HG03457 (cell line): ENCODE measurements at regions not wholly inside any gene's neighbourhood (a gene's known extent, or its start where the extent isn't known, plus 50 kb on each side); places are given as distances from the start of the nearest gene placed in this dataset.

Experiments
- ATAC-seq: cut with Tn5 transposase; IDR thresholded peaks from one replicate; pipeline ENCODE4 v1.9.1; 2021; ENCODE audit warnings: moderate number of reproducible peaks; ENCODE audit not compliant: unreplicated experiment

DNA sequence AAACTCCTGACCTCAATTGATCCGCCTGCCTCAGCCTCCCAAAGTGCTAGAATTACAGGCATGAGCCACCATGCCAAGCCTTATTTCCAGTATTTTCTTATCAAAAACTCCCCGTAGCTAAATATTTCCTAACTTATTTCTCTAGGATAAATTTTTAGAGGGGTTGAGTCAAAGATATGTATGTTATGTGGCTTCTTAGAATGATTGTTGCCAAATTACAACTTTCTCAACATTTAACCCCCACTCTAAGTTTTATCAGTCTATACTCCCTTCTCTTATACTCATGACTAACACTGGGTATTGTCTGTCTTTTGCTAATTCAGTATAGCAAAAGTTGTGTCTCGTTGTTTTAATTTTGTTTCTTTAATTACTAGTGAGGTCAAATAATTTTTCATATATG is 187.7 kb upstream of the LNX1 start:
- no peak for ATAC-seq

DNA sequence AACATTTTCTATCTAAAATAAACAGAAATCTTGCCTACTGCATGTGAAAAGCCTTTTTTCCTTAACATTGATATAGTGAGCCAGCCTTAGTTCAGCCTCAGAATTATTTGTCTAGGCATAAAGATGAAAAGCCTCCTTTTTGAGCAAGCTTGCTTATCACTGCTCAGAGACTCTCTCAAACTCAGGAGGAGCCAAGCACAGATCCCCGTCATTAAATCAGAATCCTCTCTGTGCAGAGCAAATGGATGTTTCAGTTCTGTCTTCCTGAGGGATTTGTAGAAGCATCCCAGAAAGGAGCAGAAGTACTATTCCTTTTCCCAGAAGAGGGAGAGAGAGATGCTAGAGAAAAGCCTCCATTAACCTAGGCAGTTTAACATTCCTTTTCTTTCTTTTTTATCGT is 186.9 kb upstream of the LNX1 start:
- ATAC-seq: no peak

DNA sequence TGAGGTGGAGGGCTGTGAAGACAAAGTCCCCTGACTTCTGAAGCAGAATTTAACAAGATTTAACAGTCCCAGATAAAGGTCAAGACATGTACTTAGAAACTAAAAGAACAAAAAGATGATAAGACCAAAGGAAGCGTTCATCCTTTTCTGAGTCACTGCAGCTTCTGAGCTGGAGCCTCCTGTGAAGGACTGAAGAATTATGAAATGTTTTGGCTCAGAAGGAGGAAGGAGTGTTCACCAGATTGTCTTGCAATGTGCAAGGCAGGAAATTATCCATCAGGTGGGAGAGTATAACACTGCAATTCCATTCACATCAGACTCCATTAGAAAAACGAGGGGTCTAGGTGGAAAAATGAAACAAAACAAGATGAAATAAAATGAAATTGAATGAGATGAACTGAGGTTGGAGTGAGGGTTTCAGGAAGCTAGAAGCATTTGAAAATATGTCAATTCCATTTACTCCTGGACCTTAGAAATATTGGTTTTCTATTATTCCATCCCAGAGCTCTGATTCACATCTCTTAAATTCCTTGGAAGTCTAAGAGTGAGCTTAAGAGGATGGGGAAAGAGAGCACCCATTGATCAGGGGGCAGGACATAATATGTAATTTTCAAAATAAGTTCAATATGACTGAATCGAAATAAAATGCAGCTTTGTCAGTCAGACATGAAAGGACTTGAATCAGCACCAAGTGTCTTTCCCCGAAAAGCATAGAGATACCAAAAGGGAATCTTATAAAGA is 186.1 kb upstream of the LNX1 start:
- ATAC-seq: no peak

DNA sequence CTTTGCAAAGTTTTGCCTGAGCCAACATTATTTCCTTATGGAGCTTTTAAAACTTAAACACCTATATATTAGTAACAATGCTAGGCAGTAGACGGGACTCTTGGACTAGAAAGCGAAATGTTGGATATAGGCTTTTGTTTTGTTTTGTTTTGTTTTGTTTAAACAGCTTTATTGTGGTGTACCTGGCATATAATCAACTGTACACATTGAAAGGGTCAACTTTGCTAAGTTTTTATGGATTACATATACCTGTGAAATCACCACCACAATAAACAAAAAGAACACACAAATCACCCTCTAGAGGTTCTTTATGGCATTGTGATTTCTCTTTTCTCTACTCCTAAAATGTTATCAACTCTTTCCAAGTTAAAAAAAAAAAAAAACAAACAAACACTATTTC is 184.9 kb upstream of the LNX1 start:
- no peak for ATAC-seq

DNA sequence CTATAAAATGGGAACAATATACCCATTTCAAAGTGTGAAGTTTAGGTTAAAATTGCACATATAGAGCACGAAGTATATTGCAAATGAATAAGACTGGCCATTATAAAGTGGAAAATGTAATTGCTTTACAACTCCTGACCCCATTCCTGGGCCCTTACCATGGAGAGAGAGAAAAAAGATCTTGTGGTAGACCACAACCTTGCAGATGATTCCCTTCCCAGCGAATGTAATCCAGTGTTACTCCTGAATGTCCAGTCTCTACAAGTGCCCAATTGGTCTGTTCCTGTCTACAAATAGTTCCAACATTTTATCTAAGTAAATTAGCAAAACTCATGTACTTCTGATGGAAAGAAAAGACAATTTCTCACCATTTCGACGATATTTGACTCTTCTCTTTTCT is 184.1 kb upstream of the LNX1 start:
- no peak for ATAC-seq

DNA sequence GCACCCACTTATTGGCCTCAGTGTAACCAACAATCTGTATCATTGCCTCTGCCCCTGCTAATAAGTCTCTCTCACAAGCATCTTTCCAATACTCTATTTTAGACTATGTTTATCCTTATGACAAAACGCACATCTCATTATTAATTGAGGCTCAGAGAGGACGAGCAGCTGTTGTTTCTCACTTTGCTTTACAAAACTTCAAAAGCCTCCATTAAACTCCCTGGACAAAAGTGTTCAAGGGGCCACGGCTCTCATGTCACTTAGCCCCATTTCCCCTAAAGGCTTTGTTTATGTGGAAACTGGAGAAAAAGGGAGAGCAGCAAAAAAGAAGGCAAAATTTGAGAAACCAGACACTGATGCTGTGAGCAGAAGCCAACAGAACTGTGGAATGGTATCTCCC is 180.0 kb upstream of the LNX1 start:
- ATAC-seq: no peak

DNA sequence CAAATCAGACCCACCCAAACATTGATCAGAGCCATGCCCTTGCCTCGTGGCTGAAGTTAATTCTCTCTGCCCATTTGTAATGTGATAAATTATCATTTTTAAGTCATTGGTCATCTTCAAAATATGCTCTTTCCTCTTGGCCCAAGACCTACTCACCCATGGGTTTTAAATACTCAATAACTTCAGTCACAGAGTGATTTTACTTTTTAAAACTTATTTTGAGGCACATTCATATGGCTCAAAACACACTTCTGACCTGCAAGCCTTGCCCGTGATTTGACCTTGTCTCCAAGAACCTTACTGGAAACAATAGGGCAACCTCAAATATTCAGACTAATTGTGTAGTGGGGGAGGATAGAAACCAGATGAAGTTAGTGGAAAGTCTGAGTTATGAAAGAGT is 176.2 kb upstream of the LNX1 start:
- ATAC-seq: no peak

DNA sequence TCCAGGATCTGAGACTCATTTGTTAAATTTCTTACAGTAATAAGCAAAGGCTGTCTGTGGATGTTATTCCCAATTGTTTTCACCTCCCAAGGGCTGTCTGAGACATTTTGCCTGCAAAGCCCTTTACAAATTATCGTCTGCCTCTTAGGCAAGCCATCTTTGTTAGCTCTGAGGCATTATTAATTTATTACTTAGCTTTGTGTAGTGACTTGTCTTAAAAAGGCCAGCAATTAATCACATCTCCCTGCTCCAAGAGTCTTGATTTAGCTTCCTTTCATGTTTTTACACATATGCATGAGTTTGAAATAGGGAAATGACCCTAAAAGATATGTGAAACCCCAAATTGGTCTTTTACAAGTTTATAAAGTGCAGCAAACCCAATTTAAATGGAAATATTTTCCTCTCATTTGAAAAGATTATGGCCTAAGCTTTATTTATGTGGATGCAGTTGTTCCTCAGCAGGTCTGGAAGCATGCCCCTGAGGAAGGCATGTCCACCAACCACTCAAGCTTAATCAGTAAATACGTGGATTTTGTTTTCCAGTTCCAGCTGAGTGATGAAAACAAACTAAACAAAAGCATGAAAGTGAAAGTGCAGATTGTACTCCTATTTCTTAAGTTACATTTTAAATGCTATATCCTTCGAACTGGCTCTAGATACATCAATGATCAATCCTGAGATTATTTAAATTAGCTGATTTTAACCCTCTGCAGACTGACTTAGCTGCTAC is 173.6 kb upstream of the LNX1 start:
- ATAC-seq: no peak

DNA sequence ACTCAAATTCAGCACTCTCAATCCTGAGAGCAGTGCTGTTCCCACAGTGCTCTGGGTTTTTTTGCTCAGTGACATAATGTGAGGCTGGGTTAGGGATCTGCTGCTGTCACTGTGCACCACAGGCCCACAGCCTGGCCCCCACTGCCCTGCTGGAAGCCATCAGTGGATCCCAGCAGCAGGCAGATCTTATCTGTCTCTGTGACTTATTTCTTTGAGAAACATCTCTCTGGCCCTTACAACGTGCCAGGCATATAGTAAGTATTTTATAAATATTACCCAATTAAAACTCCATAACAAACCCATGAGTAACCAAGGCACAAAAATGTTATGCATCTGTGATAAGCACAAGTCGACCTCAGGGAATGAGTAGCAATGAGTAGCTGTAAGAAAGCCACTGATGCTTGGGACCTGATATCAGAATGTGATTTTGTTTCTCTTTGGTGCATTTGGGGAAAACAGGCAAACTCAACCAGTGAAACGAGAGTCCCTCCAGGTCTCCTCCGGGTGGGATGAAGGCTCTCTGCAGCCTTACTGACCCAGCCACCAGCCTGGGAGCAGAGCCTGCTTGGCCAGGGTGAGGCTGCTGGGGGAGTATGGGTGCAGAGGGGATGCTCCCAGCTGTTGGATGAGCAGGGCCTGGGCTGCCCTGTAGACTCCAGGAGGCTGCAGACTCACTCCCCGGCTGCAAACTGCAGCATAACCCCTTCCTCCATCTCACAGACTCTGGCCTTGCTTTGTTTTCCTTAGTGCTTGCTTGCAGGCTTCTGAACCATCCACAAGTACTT is 172.7 kb upstream of the LNX1 start:
- ATAC-seq: no peak

DNA sequence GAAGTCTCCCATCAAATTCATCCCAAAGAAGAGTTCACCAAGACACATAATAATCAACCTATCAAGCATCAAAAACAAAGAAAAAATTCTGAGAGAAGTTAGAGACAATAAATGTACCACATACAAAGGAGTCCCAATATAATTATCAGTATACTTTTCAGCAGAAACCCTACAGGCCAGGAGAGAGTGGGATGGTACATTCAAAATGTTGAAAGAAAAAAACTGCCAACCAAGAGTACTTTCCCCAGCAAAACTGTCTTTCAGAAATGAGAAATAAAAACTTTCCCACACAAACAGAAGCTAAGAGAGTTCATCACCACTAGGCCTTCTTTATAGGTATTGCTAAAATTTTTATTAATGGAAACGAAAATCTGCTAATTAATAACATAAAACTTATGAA is 164.4 kb upstream of the LNX1 start:
- no peak for ATAC-seq

DNA sequence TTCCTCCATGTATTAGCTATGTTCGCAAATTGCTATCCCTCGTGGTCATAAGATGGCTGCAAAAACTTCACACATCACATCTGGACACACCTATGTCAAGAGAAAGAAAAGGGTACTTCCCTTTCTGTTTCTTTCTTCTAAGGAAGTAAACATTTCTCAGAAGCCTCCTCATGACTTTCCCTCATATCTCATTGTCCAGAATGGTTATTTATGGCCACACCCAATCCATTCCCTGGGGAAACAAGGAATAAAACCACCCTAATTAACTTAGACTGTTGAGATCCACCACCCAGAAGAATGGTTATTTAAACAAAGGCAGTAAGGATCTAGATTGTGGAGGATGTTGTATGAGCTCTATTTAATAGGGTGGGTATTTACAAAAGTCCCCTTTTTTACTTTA is 160.8 kb upstream of the LNX1 start:
- ATAC-seq: no peak

DNA sequence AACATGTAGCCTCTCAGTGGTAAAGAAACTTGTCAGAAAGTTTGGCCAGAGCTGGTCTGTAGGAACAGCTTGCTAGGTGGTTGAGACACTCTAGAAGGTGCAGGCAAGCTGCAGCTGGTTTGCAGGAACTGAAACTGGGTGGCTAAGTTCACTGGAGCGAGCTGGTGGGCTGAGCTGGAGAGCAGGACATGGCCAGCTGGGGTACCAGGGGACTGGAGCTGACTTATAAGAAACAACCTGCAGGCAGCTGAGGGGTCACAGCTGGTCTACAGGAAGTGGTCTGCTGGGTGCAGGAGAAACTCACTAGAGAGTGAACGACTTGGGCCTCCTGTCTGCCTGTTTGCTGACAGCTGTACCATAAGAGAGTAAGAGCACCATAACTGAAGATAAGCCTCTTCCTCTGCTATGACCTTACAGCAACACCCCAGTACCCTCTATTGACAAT is 157.1 kb upstream of the LNX1 start:
- ATAC-seq: peak; percentile 98

DNA sequence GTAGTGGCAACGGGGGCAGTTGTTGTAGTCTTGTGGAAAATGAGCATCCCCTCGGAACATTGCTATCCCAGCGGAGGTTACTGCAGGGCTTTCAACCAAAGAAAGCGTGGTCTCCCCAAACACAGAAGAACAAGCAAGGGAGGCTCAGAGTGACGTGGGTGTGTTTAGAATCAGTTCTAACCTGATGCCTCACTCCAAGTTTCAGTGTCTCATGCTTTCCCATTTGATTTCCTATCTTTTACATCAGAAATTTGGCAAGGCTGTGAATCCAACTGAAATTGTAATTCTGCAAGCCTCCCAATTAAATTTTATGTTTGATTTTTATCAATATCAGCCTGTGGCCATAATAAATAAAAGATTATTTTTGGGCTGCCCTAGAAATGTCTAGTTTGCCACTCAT is 156.1 kb upstream of the LNX1 start:
- no peak for ATAC-seq

DNA sequence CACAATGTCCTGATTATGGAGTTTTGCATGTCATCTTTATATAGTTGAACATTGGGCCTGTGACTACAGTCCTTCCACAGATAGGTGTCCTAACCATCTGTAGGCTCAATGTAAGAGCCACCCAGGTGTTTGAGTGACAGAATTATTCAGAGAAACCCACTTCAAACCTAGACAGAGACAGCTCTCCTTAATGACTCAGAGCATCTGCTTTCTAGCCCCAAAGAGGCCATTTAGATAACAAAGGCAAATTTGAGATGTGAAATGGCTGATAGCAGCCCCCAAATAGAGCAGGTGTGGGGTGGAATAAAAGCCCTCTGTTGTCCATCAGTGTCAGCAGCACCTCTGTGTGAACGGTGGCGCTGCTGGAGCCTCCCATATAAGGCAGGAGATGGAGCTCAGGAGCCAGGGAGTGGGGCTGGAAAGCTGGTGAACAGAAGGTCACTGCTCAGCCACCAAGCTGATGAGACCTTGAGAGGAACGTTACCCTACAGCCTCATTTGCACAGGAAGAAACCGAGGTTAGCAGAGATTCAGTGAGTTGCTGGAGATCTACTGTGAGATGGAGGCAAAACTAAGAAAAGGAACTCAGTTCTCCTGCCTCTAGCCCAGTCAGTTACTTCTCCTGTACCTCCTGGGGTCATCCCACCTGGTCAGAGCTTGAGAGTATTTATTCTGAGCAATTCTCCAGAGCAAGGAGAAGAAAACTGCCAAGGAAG is 153.3 kb upstream of the LNX1 start:
- ATAC-seq: no peak

DNA sequence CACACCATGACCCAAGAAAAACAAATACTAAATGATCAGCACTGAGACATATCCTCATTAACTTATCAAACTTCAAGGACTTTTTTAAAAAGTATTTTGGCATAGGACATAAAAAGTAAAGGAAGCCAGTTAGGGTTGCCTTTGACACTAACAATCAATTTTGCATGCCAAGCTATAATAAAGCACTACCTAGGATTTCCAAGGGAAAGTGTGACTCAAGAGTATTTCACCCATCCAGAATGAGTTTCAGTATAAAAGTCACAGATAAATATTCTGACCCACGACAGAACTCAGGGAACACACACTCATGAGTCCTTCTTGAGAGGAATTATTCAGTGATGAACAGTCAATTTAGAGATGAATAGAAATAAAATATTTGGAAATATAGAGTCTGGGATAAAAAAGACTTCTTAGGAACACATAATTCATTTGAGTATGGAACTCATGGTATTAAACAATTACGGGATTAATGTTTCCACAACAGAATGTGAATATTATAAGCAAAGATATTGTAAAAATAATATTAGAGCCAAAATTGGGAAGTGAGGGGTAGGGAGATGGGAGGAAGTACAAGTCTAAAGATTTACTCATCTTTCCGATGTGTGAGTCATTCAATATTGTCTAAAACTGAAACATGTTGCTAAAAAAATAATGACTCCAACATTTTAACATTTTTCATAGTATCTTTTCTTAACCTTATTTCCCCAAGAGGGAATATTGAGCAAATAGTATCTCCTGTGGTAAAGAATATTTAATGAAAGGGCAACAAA is 143.5 kb upstream of the LNX1 start:
- ATAC-seq: no peak

DNA sequence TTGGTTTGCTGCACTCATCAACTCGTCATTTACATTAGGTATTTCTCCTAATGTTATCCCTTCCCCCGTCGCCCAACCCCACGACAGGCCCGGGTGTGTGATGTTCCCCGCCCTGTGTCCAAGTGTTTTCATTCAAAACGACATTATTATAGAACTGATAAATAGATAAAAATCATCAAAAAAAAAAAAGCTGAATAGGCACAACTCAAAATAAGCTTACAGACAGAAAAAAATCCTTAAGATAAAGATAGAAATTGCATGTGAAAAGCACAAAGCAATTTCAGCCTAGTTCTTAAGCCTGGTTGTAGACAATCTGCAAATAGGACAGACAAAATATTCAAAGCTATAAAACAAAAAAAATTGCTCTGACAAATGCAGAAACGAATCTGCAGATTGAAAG is 142.9 kb upstream of the LNX1 start:
- ATAC-seq: no peak

DNA sequence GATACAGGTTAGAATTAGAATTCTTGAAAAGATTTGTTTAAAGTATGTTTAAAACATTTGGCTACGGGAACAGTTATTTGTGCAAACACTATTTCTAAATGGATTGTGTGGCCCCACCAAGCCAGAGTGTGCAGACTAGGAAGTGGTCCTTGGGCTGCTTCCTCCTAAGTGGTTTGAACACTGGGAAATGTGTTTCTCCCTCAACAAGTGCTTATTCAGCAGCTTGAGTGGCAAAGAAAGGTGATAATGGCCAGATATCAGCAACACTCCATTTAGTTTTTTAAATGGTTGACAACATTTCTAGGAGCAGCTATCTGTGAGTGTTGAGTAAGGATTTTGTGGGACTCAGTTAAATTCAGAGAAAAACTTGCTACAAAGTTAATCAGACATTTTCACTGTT is 141.4 kb upstream of the LNX1 start:
- ATAC-seq: no peak

DNA sequence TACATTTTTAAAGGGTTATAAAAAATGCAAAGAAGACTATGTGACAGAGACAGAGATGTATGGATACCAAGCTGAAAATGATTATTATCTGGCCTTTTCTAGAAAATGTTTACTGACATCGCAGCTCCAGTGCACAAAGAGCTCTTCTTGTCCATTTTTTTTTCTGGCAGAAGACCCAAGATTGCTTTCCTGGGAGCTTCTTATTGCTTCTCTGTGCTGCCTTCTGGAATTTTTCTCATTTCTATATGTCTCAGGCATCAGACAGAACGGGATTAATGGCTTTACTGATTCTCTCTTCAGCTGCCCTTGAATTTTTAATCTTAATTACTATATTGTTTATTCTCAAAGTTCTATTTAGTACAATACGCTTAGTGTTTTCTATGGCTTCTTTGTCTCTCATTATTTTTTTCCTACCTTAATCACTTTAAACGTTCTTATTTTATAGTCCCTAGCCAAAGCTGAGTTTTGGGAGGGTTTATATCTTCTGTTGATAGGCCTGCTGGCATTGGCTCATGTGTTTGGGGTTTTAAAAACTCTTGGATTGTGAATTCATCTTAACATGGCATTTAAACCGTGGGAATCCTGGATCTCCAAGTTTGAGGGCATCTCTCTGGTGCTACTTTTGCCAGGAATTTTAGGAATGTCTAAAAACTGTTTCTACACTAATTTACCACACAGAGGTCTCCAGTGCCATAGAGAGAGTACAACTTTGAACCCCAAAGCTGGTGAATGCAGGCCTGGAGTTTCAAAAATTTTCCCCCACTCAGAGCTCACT is 138.9 kb upstream of the LNX1 start:
- no peak for ATAC-seq

DNA sequence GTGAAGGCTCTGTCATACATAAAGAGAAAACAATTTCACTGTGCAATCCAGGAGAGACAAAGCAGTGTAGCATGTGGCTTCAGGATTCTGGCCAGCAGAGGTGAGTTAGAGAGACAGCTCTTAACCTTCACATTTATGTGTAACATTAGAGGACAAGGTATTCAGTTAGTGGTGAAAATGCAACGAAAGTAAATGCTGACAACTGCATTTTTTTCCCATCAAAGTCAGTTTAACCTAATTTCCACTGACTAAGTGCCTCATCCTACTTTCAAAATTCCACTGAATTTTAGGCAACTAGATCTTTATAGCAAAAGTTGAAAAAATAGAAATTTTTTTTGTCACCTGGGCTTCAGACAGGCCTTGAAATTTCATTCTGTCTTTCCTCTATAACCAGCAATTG is 130.8 kb upstream of the LNX1 start:
- no peak for ATAC-seq

DNA sequence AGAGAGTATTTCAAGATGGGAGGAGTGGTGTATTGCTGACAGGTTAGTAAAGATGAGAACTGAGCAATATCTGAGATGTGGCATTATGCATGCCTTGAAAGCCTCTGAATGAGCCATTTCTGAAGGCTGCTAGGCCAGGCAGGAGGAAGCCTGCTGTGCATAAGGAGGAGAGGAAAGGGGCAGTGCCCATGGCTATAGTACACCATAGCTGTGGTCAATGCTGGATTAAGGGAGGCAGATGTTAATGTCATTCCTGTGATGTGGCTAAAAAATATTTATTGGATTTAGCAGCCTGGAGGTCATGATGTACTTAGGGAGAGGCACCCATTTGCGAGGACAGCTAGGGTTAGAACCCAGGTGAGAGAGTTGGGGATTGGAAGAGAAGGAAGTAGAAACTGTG is 130.0 kb upstream of the LNX1 start:
- no peak for ATAC-seq
